ENCODE measurements at regions not wholly inside any gene's neighbourhood (a gene's known extent, or its start where the extent isn't known, plus 50 kb on each side); places are given as distances from the start of the nearest gene placed in this dataset.

- no peak for DNase-seq
- no peaks in the 10 kb centered on the region for H3K27me3 ChIP-seq
- intact Hi-C loops (cut with DNase I) = no loop called here
- no peak for ATAC-seq
- peaks cover 0 to 5% (median 0%) of the 10 kb centered on the region in 9 donors for H3K4me1 ChIP-seq
- WGBS, 2 donors = 95 to 96% methylated on average over 2 of the region's 2 CpGs
- no peaks in the 10 kb centered on the region for H3K9me3 ChIP-seq
- no peak overlapping the region for H3K4me3 ChIP-seq
- no peak overlapping the region for H3K27ac ChIP-seq
- TF ChIP-seq CTCF (IDR thresholded peaks at IDR 0.05) = no peak
- H3K36me3 ChIP-seq = no peaks in the 10 kb centered on the region
Measured at GRCh38 chr9:105074491-105074890, 146.5 kb upstream of the ABCA1 start.

GRCh38 chr9:105076729-105077128 lies 148.8 kb upstream of the ABCA1 start:
- no peak overlapping the region for H3K27ac ChIP-seq
- TF ChIP-seq CTCF (IDR thresholded peaks at IDR 0.05) = no peak
- no peaks in the 10 kb centered on the region for H3K4me1 ChIP-seq
- ATAC-seq (no peak), DNase-seq (no peak)
- no peaks in the 10 kb centered on the region for H3K27me3 ChIP-seq
- H3K9me3 ChIP-seq = no peaks in the 10 kb centered on the region
- intact Hi-C loops (cut with DNase I) = loop anchor here in 1 of 10 donors (5.0 kb wide), 1 partner anchor 76 kb away; no protein-coding TSS in a partner anchor
- no peaks in the 10 kb centered on the region for H3K36me3 ChIP-seq
- no peak overlapping the region for H3K4me3 ChIP-seq
- WGBS, 2 donors = 65 to 72% methylated on average over 5 of the region's 5 CpGs

DNA sequence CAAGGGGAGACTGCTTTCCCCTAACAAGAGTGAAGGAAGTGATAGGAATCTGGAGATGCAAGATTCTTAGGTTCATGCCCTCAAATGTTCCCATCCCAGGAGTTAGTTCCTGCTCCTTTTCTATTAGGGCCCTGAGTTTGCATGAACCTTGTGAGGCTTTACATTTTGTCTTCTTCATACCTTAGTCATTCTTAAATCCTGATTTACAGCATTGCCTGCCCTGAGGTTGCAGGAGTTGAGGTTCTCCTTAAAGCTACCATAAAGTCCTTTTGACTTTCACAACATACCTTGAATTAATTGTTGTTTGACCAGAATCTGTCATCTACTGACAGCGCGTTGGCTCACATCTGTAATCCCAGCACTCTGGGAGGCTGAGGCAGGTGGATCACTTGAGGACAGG lies 151.5 kb upstream of the ABCA1 start:
- Histone ChIP-seq H3K4me1 (no peaks in the 10 kb centered on the region), H3K4me3 (no peak overlapping the region), H3K9me3 (no peaks in the 10 kb centered on the region), H3K36me3 (no peaks in the 10 kb centered on the region), H3K27me3 (no peaks in the 10 kb centered on the region), H3K27ac (no peak overlapping the region)
- intact Hi-C loops (cut with DNase I) = loop anchor here in 1 of 10 donors (5.0 kb wide), 1 partner anchor 73 kb away; no protein-coding TSS in a partner anchor
- DNase-seq (no peak), ATAC-seq (no peak)
- 99 to 100% methylated on average over 2 of the region's 2 CpGs for WGBS, 2 donors
- TF ChIP-seq CTCF (IDR thresholded peaks at IDR 0.05) = no peak

- ATAC-seq (no peak), DNase-seq (no peak)
- no peaks in the 10 kb centered on the region for H3K36me3 ChIP-seq
- peaks cover 0 to 7% (median 0%) of the 10 kb centered on the region in 11 donors for H3K9me3 ChIP-seq
- no peaks in the 10 kb centered on the region for H3K4me1 ChIP-seq
- TF ChIP-seq CTCF (IDR thresholded peaks at IDR 0.05) = no peak
- H3K27ac ChIP-seq = no peak overlapping the region
- H3K27me3 ChIP-seq = no peaks in the 10 kb centered on the region
- 79 to 86% methylated on average over 7 of the region's 7 CpGs for whole genome bisulfite sequencing, 2 donors
- intact Hi-C loops (cut with DNase I) = no loop called here
- H3K4me3 ChIP-seq = no peak overlapping the region
Measured at GRCh38 chr9:105082843-105083242, 154.9 kb upstream of the ABCA1 start.
